Mesenchymal stem cell (in vitro differentiated cells and primary cell): ENCODE measurements at regions not wholly inside any gene's neighbourhood (a gene's known extent, or its start where the extent isn't known, plus 50 kb on each side); places are given as distances from the start of the nearest gene placed in this dataset.

ENCODE experiments used
- DNase-seq: peaks from one replicate; pipeline ENCODE4 v3.0.0-alpha.2; 2013
- H2AFZ ChIP-seq: one replicate; pipeline ENCODE4 v1.6.1; 2013; ENCODE audit warnings: low read depth, mild to moderate bottlenecking, control low read depth, inconsistent platforms, low read length, moderate library complexity
- H2AK5ac ChIP-seq: 2 replicates; pipeline ENCODE4 v1.6.1; 2013; ENCODE audit warnings: low read length, moderate library complexity, mild to moderate bottlenecking, inconsistent platforms; ENCODE audit not compliant: severe bottlenecking
- H2BK120ac ChIP-seq: one replicate; pipeline ENCODE4 v1.6.1; 2013; ENCODE audit warnings: low read depth, mild to moderate bottlenecking, inconsistent platforms, low read length, moderate library complexity
- H2BK12ac ChIP-seq, 2 experiments: one replicate each; pipeline ENCODE4 v1.6.1; 2013; ENCODE audit warnings: inconsistent platforms in 2 of 2, low read length in 2 of 2, mild to moderate bottlenecking in 2 of 2, moderate library complexity in 2 of 2, control low read depth in 1 of 2
- H2BK15ac ChIP-seq: one replicate; pipeline ENCODE4 v1.6.1; 2013; ENCODE audit warnings: mild to moderate bottlenecking, low read depth, inconsistent platforms; ENCODE audit not compliant: poor library complexity, severe bottlenecking
- H2BK5ac ChIP-seq: 2 replicates; pipeline ENCODE4 v1.6.1; 2013; ENCODE audit warnings: low read depth, mild to moderate bottlenecking, low read length, control low read depth, inconsistent platforms; ENCODE audit not compliant: poor library complexity, severe bottlenecking
- H3K14ac ChIP-seq, 2 experiments: one replicate each; pipeline ENCODE4 v1.6.1; 2013; ENCODE audit warnings: inconsistent platforms in 2 of 2, low read length in 2 of 2, control low read depth in 1 of 2, mild to moderate bottlenecking in 1 of 2, moderate library complexity in 1 of 2
- H3K18ac ChIP-seq, 2 experiments: one replicate each; pipeline ENCODE4 v1.6.1; 2013; ENCODE audit warnings: inconsistent platforms in 2 of 2, low read length in 2 of 2, control low read depth in 1 of 2, low read depth in 1 of 2, mild to moderate bottlenecking in 1 of 2
- H3K23ac ChIP-seq, 2 experiments: one replicate each; pipeline ENCODE4 v1.6.1; 2013; ENCODE audit warnings: inconsistent platforms in 2 of 2, low read length in 2 of 2, mild to moderate bottlenecking in 2 of 2, moderate library complexity in 2 of 2, control low read depth in 1 of 2
- H3K27ac ChIP-seq: 2 replicates; pipeline ENCODE4 v1.5.1; 2013; ENCODE audit warnings: mild to moderate bottlenecking, moderate library complexity, low read length, control low read depth, inconsistent platforms; ENCODE audit not compliant: poor library complexity, severe bottlenecking
- H3K27me3 ChIP-seq, 2 experiments: 2 replicates each; pipeline versions ENCODE4 v1.6.1 to v1.7.0; 2013; ENCODE audit warnings: low read length in 2 of 2, mild to moderate bottlenecking in 2 of 2, moderate library complexity in 2 of 2, control low read depth in 1 of 2, inconsistent platforms in 1 of 2; ENCODE audit not compliant: control insufficient read depth in 1 of 2, insufficient read depth in 1 of 2
- H3K36me3 ChIP-seq, 2 experiments: 2 replicates each; pipeline versions ENCODE4 v1.6.1 to v1.7.0; 2013; ENCODE audit warnings: low read length in 2 of 2, control low read depth in 1 of 2, inconsistent platforms in 1 of 2, low read depth in 1 of 2, mild to moderate bottlenecking in 1 of 2; ENCODE audit not compliant: insufficient read depth in 2 of 2, control insufficient read depth in 1 of 2
- H3K4ac ChIP-seq, 2 experiments: one replicate each; pipeline ENCODE4 v1.6.1; 2013; ENCODE audit warnings: inconsistent platforms in 2 of 2, low read length in 2 of 2, mild to moderate bottlenecking in 2 of 2, moderate library complexity in 2 of 2, control low read depth in 1 of 2, low read depth in 1 of 2
- H3K4me1 ChIP-seq: 2 replicates; pipeline ENCODE4 v1.6.1; 2013; ENCODE audit warnings: low read depth, low read length, control low read depth; ENCODE audit not compliant: control insufficient read depth, insufficient read depth
- H3K4me2 ChIP-seq: 2 replicates; pipeline ENCODE4 v1.6.1; 2013; ENCODE audit warnings: low read length, mild to moderate bottlenecking, inconsistent platforms; ENCODE audit not compliant: poor library complexity, severe bottlenecking
- H3K4me3 ChIP-seq, 2 experiments: 2 replicates each; pipeline versions ENCODE4 v1.5.1 to v1.7.0; 2013; ENCODE audit warnings: low read length in 2 of 2, mild to moderate bottlenecking in 2 of 2, control low read depth in 1 of 2, low read depth in 1 of 2; ENCODE audit not compliant: insufficient read depth in 1 of 2
- H3K79me1 ChIP-seq: replicated peaks from 2 replicates; pipeline ENCODE4 v1.6.1; 2013; ENCODE audit warnings: mild to moderate bottlenecking, control low read depth, low read length, inconsistent platforms; ENCODE audit not compliant: poor library complexity, severe bottlenecking
- H3K9ac ChIP-seq: 2 replicates; pipeline ENCODE4 v1.7.0; 2013; ENCODE audit warnings: mild to moderate bottlenecking, low read length, moderate library complexity
- H3K9me3 ChIP-seq: 2 replicates; pipeline ENCODE4 v1.7.0; 2013; ENCODE audit warnings: mild to moderate bottlenecking, low read length; ENCODE audit not compliant: control insufficient read depth
- H4K8ac ChIP-seq: one replicate; pipeline ENCODE4 v1.6.1; 2013; ENCODE audit warnings: inconsistent platforms, mild to moderate bottlenecking, low read length, moderate library complexity
- H4K91ac ChIP-seq: one replicate; pipeline ENCODE4 v1.6.1; 2013; ENCODE audit warnings: mild to moderate bottlenecking, low read length, inconsistent platforms
- WGBS: methylation state at CpG from one replicate; pipeline ENCODE4 v1.1.7; 2013; ENCODE audit warnings: mixed read lengths; 5-methylcytosine and 5-hydroxymethylcytosine counted together

GRCh38 chrX:9164533-9165426 lies 130.9 kb upstream of the FAM9B start:
- H3K18ac ChIP-seq: no peak overlapping the region

GRCh38 chrX:9166584-9166944 lies 132.6 kb upstream of the FAM9B start:
- Histone ChIP-seq H2AFZ (no peak overlapping the region), H2BK15ac (no peak overlapping the region), H3K4me3 (no peak overlapping the region), H3K23ac (no peak overlapping the region), H2BK12ac (no peak overlapping the region), H2BK120ac (no peak overlapping the region), H3K27ac (peak overlapping the region; percentile 85), H2BK5ac (no peak overlapping the region), H3K36me3 (no peaks in the 10 kb centered on the region), H3K4me1 (peaks cover 2% of the 10 kb centered on the region), H3K18ac (no peak overlapping the region), H4K8ac (no peak overlapping the region), H3K9ac (no peak overlapping the region), H4K91ac (no peak overlapping the region), H3K9me3 (peaks cover 14% of the 10 kb centered on the region), H3K27me3 (no peaks in the 10 kb centered on the region), H2AK5ac (no peak overlapping the region), H3K4ac (no peak overlapping the region), H3K4me2 (no peak overlapping the region), H3K14ac (no peak overlapping the region), H3K79me1 (no peaks in the 10 kb centered on the region)
- WGBS: no CpG with 5 or more reads among the region's 1 CpG
- no peak for DNase-seq

More at GRCh38 chrX:9164533-9165426, 130.9 kb upstream of the FAM9B start:
- Histone ChIP-seq H2AK5ac (peak overlapping the region; percentile 89), H3K4ac (no peak overlapping the region), H3K27me3 (no peaks in the 10 kb centered on the region), H3K4me3 (no peak overlapping the region), H3K23ac (no peak overlapping the region), H4K91ac (no peak overlapping the region), H3K36me3 (no peaks in the 10 kb centered on the region), H3K79me1 (no peaks in the 10 kb centered on the region), H2BK5ac (peak overlapping the region; percentile 31), H2BK12ac (peak overlapping the region in 1 of 2 experiments; percentile 63), H2BK120ac (no peak overlapping the region), H3K27ac (peak overlapping the region; percentile 64), H3K9me3 (peaks cover 14% of the 10 kb centered on the region), H3K9ac (no peak overlapping the region), H3K4me1 (peaks cover 2% of the 10 kb centered on the region), H4K8ac (no peak overlapping the region), H3K4me2 (no peak overlapping the region), H3K14ac (no peak overlapping the region), H2BK15ac (no peak overlapping the region), H2AFZ (no peak overlapping the region)
- DNase-seq: no peak
- 83% methylated on average over 7 of the region's 11 CpGs for WGBS

DNA sequence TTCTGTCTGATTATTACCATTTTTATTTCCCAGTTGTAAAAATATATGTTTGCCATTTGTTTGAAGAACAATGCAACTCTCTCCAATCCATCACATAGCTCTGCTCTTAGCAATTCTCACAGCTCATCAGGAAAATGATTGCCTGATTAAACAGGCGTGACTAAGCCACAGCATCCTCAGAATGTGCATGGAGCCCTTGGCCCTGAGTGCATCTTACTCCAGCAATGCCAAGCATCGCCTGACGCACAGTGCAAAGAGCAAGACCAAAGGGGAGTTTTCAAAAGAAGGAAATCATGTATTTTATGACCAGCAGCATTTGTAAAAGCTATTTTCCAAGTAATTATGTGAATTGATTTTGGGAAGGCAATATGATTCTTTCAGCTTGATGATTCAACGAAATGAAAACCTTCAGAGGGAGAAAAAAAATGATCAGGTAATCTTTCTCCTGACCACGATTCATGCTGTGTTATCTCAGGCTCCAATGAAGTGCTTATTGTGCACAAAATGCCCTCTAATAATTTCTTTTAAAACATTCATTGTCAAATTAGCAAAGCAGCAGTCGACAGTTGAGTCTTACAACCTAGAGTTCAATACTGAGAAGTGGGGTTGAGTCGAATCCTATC lies 138.0 kb upstream of the FAM9B start:
- Histone ChIP-seq H2BK120ac (no peak overlapping the region), H3K23ac (no peak overlapping the region), H2AFZ (no peak overlapping the region), H3K14ac (no peak overlapping the region), H3K4ac (no peak overlapping the region), H3K4me3 (no peak overlapping the region), H2BK15ac (no peak overlapping the region), H3K9ac (no peak overlapping the region), H3K18ac (no peak overlapping the region), H2AK5ac (no peak overlapping the region), H4K8ac (no peak overlapping the region), H2BK5ac (peak overlapping the region; percentile 8), H2BK12ac (no peak overlapping the region), H3K27me3 (no peaks in the 10 kb centered on the region), H3K36me3 (no peaks in the 10 kb centered on the region), H3K9me3 (peaks cover 14% of the 10 kb centered on the region), H3K27ac (peak overlapping the region; percentile 77), H3K4me2 (no peak overlapping the region), H3K4me1 (peaks cover 1% of the 10 kb centered on the region), H3K79me1 (no peaks in the 10 kb centered on the region), H4K91ac (no peak overlapping the region)
- 81% methylated on average over 5 of the region's 7 CpGs for WGBS
- DNase-seq: no peak

- H3K4ac ChIP-seq: no peak overlapping the region
- peak overlapping the region; percentile 8 for H2BK5ac ChIP-seq
- no peaks in the 10 kb centered on the region for H3K79me1 ChIP-seq
- no peaks in the 10 kb centered on the region for H3K36me3 ChIP-seq
- H2AK5ac ChIP-seq: no peak overlapping the region
- no peak overlapping the region for H4K8ac ChIP-seq
- H3K9me3 ChIP-seq: peaks cover 12% of the 10 kb centered on the region
- H3K27ac ChIP-seq: peak overlapping the region; percentile 77
- H2AFZ ChIP-seq: no peak overlapping the region
- H3K27me3 ChIP-seq: no peaks in the 10 kb centered on the region
- no peak overlapping the region for H2BK12ac ChIP-seq
- no peak overlapping the region for H3K14ac ChIP-seq
- H4K91ac ChIP-seq: no peak overlapping the region
- H3K4me1 ChIP-seq: peaks cover 1% of the 10 kb centered on the region
- no peak overlapping the region for H2BK120ac ChIP-seq
- H2BK15ac ChIP-seq: no peak overlapping the region
- no peak overlapping the region for H3K4me2 ChIP-seq
- WGBS: no CpG with 5 or more reads among the region's 6 CpGs
- H3K18ac ChIP-seq: no peak overlapping the region
- H3K9ac ChIP-seq: no peak overlapping the region
- H3K23ac ChIP-seq: no peak overlapping the region
- DNase-seq: no peak
- no peak overlapping the region for H3K4me3 ChIP-seq
Measured at GRCh38 chrX:9172464-9172850, 138.5 kb upstream of the FAM9B start.
